CD1c-positive myeloid dendritic cell (primary cell): ENCODE measurements at regions not wholly inside any gene's neighbourhood (a gene's known extent, or its start where the extent isn't known, plus 50 kb on each side); places are given as distances from the start of the nearest gene placed in this dataset.
A peak's percentile ranks its signal among the peaks of the same experiment; 100 is the strongest.

Experiments
- DNase-seq: peaks from one replicate; pipeline ENCODE4 v3.0.0-alpha.2; 2016; ENCODE audit errors: extremely low spot score

GRCh38 chr2:96438589-96438988, 66.6 kb downstream of the NEURL3 start:
- no peak for DNase-seq

- DNase-seq: peak; percentile 70
Measured at GRCh38 chr2:96437512-96437911, 67.6 kb downstream of the NEURL3 start.

GRCh38 chr2:96436961-96437360, 68.2 kb downstream of the NEURL3 start:
- no peak for DNase-seq

- DNase-seq: no peak
Measured at GRCh38 chr2:96436416-96436815, 68.7 kb downstream of the NEURL3 start.

- DNase-seq: no peak
Measured at GRCh38 chr2:96431319-96431718, 73.8 kb downstream of the NEURL3 start.

GRCh38 chr2:96430394-96430988, 74.7 kb downstream of the NEURL3 start:
- no peak for DNase-seq

GRCh38 chr2:96427917-96428316, 77.2 kb downstream of the NEURL3 start:
- peak; percentile 19 for DNase-seq

- no peak for DNase-seq
Measured at GRCh38 chr2:96427169-96427568, 78.0 kb downstream of the NEURL3 start.

- DNase-seq: no peak
Measured at GRCh38 chr2:96423828-96424227, 81.3 kb downstream of the NEURL3 start.
